GM12878 (cell line): ENCODE measurements at regions not wholly inside any gene's neighbourhood (a gene's known extent, or its start where the extent isn't known, plus 50 kb on each side); places are given as distances from the start of the nearest gene placed in this dataset.

Source experiments
- CHD1 ChIP-seq: IDR thresholded peaks from 2 replicates; pipeline ENCODE4 v1.6.1; 2012; ENCODE audit warnings: low read depth, low read length, improper control_type of control experiment
- HDAC6 ChIP-seq: fragments of 200-600 bp; sonication (generic); IDR thresholded peaks from one replicate; pipeline ENCODE4 v1.8.0; 2017; ENCODE audit warnings: antibody characterized with exemption; ENCODE audit not compliant: unreplicated experiment
- JUND ChIP-seq: IDR thresholded peaks from 2 replicates; pipeline ENCODE4 v1.6.1; 2012; ENCODE audit warnings: low read depth, mild to moderate bottlenecking, low read length, improper control_type of control experiment, moderate library complexity
- PAX8 ChIP-seq: fragments of 450-650 bp; IDR thresholded peaks from 2 replicates; pipeline ENCODE4 v1.6.1; 2017; ENCODE audit warnings: mild to moderate bottlenecking, moderate library complexity
- POLR2A ChIP-seq: IDR thresholded peaks from 2 replicates; pipeline ENCODE4 v1.6.1; 2011; ENCODE audit warnings: low read depth, mild to moderate bottlenecking, low read length
- SUZ12 ChIP-seq: fragments of 200-600 bp; sonication (generic); IDR thresholded peaks from one replicate; pipeline ENCODE4 v1.6.1; 2018; ENCODE audit warnings: antibody characterized with exemption, mild to moderate bottlenecking; ENCODE audit not compliant: unreplicated experiment
- ZSCAN29 ChIP-seq: fragments of 450-650 bp; IDR thresholded peaks from 2 replicates; pipeline ENCODE4 v1.6.1; 2017; ENCODE audit warnings: mild to moderate bottlenecking, moderate library complexity
- TF ChIP-seq, protein P1 (sequence below): fragments of 450-650 bp; IDR thresholded peaks from 2 replicates; pipeline ENCODE4 v1.6.1; 2017; ENCODE audit warnings: mild to moderate bottlenecking
- TF ChIP-seq, protein P2 (sequence below), 3 experiments: IDR thresholded peaks in 2 of 3; conservative IDR thresholded peaks in 1 of 3; 2 replicates each; pipeline ENCODE4 v1.5.1; 2011; ENCODE audit warnings: low read depth in 3 of 3, low read length in 3 of 3, mild to moderate bottlenecking in 3 of 3, control low read depth in 2 of 3, moderate library complexity in 2 of 3, inconsistent platforms in 1 of 3, mixed read lengths in 1 of 3; ENCODE audit not compliant: control insufficient read depth in 2 of 3, insufficient read depth in 1 of 3; ENCODE audit errors: extremely low read depth in 1 of 3

DNA sequence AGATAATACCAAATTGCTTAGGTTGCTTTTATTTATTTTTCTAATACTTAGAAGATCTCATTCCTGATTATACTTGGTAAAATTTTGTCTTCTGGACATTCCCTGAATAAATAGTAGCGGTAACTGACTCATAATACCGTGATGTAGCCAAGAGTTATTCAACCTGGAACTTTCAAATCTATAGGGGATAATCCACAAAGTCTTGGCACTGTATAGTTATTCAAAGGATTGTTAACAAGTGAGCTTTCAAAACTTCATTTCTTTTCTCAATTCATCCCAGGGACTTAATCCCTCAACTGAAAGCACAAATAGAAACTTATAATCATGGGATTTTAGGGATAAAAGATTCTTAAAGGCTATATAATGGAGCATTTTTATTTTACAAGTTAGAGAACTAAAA, 1383.3 kb downstream of the FAM133A start:
- TF ChIP-seq JUND, result no peak
- no peak for TF ChIP-seq HDAC6
- TF ChIP-seq CHD1, result no peak
- no peak for TF ChIP-seq PAX8
- TF ChIP-seq, protein P1, sequence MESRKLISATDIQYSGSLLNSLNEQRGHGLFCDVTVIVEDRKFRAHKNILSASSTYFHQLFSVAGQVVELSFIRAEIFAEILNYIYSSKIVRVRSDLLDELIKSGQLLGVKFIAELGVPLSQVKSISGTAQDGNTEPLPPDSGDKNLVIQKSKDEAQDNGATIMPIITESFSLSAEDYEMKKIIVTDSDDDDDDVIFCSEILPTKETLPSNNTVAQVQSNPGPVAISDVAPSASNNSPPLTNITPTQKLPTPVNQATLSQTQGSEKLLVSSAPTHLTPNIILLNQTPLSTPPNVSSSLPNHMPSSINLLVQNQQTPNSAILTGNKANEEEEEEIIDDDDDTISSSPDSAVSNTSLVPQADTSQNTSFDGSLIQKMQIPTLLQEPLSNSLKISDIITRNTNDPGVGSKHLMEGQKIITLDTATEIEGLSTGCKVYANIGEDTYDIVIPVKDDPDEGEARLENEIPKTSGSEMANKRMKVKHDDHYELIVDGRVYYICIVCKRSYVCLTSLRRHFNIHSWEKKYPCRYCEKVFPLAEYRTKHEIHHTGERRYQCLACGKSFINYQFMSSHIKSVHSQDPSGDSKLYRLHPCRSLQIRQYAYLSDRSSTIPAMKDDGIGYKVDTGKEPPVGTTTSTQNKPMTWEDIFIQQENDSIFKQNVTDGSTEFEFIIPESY, result no peak
- no peak for TF ChIP-seq SUZ12
- TF ChIP-seq, protein P2, sequence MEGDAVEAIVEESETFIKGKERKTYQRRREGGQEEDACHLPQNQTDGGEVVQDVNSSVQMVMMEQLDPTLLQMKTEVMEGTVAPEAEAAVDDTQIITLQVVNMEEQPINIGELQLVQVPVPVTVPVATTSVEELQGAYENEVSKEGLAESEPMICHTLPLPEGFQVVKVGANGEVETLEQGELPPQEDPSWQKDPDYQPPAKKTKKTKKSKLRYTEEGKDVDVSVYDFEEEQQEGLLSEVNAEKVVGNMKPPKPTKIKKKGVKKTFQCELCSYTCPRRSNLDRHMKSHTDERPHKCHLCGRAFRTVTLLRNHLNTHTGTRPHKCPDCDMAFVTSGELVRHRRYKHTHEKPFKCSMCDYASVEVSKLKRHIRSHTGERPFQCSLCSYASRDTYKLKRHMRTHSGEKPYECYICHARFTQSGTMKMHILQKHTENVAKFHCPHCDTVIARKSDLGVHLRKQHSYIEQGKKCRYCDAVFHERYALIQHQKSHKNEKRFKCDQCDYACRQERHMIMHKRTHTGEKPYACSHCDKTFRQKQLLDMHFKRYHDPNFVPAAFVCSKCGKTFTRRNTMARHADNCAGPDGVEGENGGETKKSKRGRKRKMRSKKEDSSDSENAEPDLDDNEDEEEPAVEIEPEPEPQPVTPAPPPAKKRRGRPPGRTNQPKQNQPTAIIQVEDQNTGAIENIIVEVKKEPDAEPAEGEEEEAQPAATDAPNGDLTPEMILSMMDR (IDR thresholded peaks at IDR 0.05 in 2 of 3, conservative IDR thresholded peaks at IDR 0.05 in 1 of 3; ENCODE audit: control insufficient read depth in 2 of 3, extremely low read depth in 1 of 3, insufficient read depth in 1 of 3, low read depth in 3 of 3, low read length in 3 of 3), result no peak
- no peak for TF ChIP-seq ZSCAN29
- TF ChIP-seq POLR2A, result no peak
